ENCODE measurements at regions not wholly inside any gene's neighbourhood (a gene's known extent, or its start where the extent isn't known, plus 50 kb on each side); places are given as distances from the start of the nearest gene placed in this dataset.

DNA sequence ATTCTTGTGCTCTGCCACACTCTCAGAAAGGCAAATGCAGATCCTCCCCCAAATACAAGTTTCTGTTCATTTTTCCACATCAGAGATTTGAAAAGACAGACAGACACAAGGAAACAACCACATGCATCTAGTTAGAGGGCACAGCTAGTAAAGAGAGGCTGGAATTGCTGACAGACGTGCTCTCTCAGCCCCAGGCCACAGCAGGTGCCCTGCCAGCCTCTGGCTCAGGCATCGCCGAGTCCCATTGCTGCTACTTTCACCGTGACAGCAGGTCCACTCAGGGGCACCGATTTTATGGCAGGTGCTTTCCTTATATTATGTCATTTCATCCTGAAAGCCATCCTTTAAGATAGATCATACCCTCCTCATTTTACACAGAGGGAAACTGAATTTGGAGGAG lies 507.5 kb downstream of the EIPR1 start:
- no peak for DNase-seq
- ATAC-seq: no peak
- intact Hi-C loops (cut with micrococcal nuclease): no loop called here

GRCh38 chr2:2869553-2869952 lies 508.1 kb downstream of the EIPR1 start:
- ATAC-seq: no peak
- no peak for DNase-seq
- intact Hi-C loops (cut with micrococcal nuclease): no loop called here

- ATAC-seq (no peak), DNase-seq (no peak)
- intact Hi-C loops (cut with micrococcal nuclease): no loop called here
Observed at GRCh38 chr2:2868085-2868484, 509.5 kb downstream of the EIPR1 start.

DNA sequence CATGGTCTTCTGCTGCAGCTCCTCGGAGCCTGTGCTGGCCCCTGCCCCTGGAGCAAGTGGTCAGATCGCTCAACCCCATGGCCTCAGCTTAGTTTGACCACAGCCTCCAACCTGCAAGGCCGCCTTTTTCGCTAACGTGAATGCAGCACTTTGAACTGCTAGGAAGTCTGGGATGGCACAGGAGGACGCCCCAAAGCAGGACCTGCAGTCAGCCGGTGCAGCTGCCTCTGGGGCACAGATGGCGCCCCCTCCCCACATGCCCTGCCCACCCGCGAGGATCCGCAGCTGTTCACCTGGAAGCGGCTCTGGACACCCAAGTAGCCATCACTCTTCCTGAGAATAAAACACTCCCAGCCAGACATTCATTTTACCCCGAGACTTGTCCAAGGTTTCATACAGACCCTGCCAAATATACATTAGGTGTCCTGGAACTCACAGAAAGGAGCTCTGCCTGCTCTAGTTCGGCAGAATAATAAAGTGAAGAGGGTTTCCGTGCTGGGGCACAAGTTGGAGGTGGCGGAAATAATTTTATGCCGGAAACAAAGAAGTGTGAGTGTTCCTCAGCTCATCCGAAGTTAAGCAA lies 510.1 kb downstream of the EIPR1 start:
- intact Hi-C loops (cut with micrococcal nuclease): no loop called here
- DNase-seq (no peak), ATAC-seq (no peak)

GRCh38 chr2:2866459-2866858 lies 511.2 kb downstream of the EIPR1 start:
- DNase-seq (no peak), ATAC-seq (no peak)
- intact Hi-C loops (cut with micrococcal nuclease): no loop called here

- intact Hi-C loops (cut with micrococcal nuclease): no loop called here
- DNase-seq (no peak), ATAC-seq (no peak)
Observed at GRCh38 chr2:2862386-2862785, 515.2 kb downstream of the EIPR1 start.

- no peak for DNase-seq
- intact Hi-C loops (cut with micrococcal nuclease): no loop called here
- ATAC-seq: no peak
Observed at GRCh38 chr2:2861666-2862240, 515.9 kb downstream of the EIPR1 start.

- intact Hi-C loops (cut with micrococcal nuclease): no loop called here
- DNase-seq: no peak
Observed at GRCh38 chr2:2860589-2861300, 516.9 kb downstream of the EIPR1 start.

DNA sequence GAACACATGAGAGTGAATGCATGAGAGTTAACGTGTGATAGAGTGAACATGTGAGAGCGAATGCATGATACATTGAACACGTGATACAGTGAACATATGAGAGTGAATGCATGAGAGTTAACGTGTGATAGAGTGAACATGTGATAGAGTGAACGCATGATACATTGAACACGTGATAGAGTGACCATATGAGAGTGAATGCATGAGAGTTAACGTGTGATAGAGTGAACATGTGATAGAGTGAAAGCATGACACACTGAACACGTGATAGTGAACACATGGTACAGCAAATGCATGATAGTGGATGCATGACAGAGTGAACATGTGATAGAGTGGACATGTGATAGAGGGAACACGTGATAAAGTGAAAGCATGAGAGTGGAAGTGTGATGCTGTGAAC lies 517.9 kb downstream of the EIPR1 start:
- intact Hi-C loops (cut with micrococcal nuclease): no loop called here
- DNase-seq: no peak
- no peak for ATAC-seq

More at GRCh38 chr2:2860589-2861300, 516.9 kb downstream of the EIPR1 start:
- ATAC-seq: no peak

- DNase-seq (no peak), ATAC-seq (no peak)
- intact Hi-C loops (cut with micrococcal nuclease): no loop called here
Observed at GRCh38 chr2:2859164-2859563, 518.5 kb downstream of the EIPR1 start.

DNA sequence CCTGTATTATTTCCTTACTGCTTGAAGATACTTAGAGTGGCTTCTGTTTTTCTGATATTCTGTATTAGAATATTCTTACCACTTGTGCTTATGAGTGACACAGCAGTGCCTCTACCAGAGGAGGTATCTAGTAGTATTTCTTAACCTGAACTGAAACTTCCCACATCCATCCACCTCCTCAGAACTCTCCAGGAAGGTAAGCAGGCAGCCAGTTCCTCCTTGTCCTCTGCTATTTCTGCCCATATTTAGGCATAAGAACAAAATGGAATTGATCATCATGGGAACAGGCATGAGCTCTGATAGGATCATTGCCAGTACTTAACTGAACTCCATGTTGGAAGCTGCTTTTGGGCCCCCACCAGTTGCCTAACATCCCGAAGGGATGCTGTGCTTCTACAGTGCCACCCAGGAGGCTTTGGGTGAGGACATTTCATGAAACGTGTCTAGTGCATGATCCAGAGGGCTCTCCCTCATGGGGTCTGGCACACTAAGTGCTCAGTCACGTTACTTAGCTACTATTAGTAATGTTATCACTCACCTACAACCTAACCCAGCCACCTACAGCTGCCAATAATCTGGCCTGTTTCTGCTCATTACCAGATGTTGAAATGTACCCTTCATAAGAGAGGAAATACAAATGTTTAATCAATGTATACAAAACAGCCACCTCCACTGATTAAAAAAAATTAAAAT lies 520.7 kb downstream of the EIPR1 start:
- no peak for DNase-seq
- peak; percentile 94 for ATAC-seq
- intact Hi-C loops (cut with micrococcal nuclease): no loop called here

GRCh38 chr2:2855297-2855696 lies 522.3 kb downstream of the EIPR1 start:
- intact Hi-C loops (cut with micrococcal nuclease): no loop called here
- DNase-seq (no peak), ATAC-seq (no peak)

DNA sequence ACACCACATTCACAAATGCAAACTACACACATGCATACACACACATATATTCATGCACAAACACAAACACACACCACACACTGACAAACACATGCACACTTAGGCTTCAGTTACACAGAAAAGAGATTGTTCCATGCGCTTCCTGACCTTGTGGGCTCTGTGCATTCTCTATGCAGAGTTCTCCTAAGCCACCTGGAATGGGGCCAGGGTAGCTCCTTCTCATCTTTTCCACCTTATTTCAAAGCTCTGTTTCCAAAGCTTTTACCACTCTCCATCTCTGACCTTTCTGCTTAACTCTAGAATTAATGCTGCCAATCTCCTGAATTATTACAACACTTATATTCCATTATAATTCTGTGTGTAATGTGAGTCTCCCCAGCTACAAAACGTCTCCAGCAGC lies 522.3 kb upstream of the MYT1L start:
- intact Hi-C loops (cut with micrococcal nuclease): no loop called here
- ATAC-seq: no peak
- DNase-seq: no peak

GRCh38 chr2:2851806-2852777 lies 521.0 kb upstream of the MYT1L start:
- DNase-seq (peak; percentile 58), ATAC-seq (peak; percentile 48)
- intact Hi-C loops (cut with micrococcal nuclease): no loop called here

DNA sequence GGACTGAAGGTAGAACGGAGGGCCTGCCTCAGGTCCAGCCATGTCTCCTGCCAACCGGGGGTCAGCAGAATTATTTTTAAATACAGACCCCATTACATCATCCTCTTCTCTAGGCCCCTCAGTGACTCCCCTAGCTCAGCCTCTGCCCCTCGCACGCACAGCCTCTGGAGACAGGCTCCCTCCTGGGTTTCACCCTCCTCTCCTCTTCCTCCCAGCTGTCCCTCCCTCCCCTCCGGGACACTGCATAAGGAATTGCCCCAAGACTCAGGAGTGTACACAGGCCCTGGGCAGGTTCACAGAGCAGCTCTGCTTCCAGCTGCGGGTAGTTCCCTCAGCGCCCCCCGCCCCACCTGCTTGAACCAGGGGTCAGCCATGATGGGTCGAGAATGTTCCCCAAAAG lies 520.2 kb upstream of the MYT1L start:
- intact Hi-C loops (cut with micrococcal nuclease): no loop called here

GRCh38 chr2:2850859-2851258 lies 519.8 kb upstream of the MYT1L start:
- DNase-seq (no peak), ATAC-seq (no peak)
- intact Hi-C loops (cut with micrococcal nuclease): no loop called here

More for the DNA sequence above, 520.2 kb upstream of the MYT1L start:
- DNase-seq (no peak), ATAC-seq (no peak)

DNA sequence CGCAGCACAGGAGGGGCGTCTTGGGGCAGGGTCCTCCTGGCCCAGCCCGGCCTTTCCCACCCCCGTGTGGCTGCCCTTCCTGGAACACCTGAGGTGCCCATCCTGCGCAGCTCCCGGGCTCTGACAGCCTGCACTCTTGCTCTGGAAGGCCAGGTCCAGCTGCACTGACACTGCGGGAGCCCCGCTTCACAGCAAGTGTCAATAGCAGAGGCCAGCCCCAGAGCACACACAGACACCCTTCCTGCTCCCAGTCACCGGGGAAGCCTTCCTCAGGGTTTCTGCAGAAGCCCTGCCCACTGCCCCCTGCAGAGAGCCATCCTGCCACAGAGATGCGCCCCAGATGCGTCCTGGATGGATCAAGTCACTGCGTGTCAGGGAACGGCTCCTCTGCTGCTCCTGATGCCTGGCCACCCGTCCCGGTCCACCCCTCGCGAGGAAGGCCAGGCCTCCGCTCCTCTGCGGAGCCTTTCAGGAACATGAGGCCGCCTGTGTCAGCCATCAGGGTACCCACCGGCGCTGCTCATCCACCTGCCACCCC lies 519.2 kb upstream of the MYT1L start:
- no peak for ATAC-seq
- no peak for DNase-seq
- intact Hi-C loops (cut with micrococcal nuclease): no loop called here

DNA sequence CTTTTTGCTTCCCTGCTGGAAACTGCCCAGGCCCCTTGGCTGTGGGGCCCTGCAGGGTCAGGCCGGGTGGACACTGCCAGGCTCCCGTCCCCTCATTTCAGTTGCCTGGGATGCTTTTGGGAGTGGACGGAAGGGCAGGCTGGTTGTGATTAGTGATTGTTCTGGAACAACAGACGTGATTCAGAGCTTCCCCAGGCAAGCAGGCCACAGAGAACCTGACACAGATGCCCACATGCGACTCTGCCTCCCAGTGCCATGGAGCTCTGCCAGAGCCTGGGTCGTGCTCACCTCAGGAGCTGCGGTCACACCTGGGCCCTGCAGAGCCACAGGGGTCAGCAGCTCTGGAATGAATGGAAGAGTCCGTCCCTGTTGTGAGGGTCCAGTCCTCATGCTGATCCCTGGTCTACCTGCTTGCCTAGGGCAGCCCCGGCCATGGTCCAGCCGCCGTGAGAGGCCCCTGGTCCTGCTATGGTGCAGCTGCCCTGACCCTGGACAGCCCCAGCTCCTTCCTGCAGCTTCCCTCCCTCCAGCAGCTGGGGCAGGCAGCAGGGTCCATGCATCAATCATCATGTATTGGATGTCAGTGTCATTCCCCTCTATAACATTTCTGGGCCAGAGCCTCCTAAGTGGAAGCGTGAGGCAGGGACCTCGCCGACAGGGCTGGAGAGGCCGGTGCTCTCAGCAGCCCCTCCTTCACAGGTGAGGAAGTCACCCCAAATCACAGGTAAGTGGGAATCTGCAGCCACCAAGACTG lies 518.6 kb upstream of the MYT1L start:
- no peak for ATAC-seq
- intact Hi-C loops (cut with micrococcal nuclease): no loop called here
- DNase-seq: no peak

Measured in left ventricle myocardium superior (tissue), 1 donor.